Astrocyte of the spinal cord (primary cell): ENCODE measurements at regions not wholly inside any gene's neighbourhood (a gene's known extent, or its start where the extent isn't known, plus 50 kb on each side); places are given as distances from the start of the nearest gene placed in this dataset.

Source experiments
- DNase-seq: peaks from one replicate; pipeline ENCODE4 v3.0.0; 2011; ENCODE audit warnings: low read depth, low spot score
- H3K4me3 ChIP-seq: 2 replicates; pipeline ENCODE4 v1.5.1; 2011; ENCODE audit warnings: low read depth, mild to moderate bottlenecking, low read length, moderate library complexity
- in situ Hi-C: cut with HindIII; loops from 2 replicates; pipeline ENCODE4 v1.10.0; 2017; ENCODE audit warnings: low sequenced_read_pairs
- TF ChIP-seq, protein P1 (sequence below): IDR thresholded peaks from 2 replicates; pipeline ENCODE4 v1.5.1; 2012; ENCODE audit warnings: low read depth, mild to moderate bottlenecking, low read length, inconsistent platforms

DNA sequence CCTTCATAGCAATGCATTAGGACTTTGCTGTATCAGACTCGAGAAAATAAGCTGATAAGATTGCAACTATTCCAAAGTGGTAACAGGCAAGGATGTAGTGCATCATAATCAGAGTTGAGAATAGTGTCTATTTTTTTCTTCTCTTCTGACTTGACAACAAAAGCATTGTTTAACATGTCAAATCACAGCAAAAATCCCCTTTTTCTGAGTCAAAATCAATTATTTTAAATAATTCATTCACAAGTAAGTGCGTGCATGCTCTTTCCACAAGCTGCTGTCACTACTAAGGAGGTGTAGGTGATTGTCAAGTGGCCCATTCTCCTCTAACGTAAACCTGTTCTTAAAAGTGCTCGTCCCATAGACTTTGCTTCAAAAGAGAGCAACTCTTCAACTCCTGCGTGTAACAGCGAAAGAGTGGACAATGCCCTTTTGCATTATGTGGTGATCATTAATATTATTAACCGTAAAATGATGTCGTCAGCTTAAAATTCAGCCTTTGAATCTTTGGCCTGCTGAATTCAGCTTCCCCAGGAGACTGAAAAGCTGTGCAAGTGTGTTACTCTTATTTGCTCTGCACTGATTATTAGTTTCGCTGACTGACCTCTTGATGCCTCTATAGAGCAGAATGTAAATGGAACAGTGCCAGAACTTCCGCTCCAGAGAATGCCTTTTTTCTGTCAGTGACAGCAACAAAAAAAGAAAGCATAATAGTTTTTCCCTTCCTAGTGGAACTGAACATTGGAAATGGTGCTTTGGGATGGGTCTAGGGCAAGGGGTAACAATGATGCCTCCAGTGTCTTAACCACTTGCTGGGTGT is 680.8 kb upstream of the SEMA6A start:
- in situ Hi-C loops = no loop called here
- H3K4me3 ChIP-seq = no peak overlapping the region
- DNase-seq = no peak
- TF ChIP-seq, protein P1, sequence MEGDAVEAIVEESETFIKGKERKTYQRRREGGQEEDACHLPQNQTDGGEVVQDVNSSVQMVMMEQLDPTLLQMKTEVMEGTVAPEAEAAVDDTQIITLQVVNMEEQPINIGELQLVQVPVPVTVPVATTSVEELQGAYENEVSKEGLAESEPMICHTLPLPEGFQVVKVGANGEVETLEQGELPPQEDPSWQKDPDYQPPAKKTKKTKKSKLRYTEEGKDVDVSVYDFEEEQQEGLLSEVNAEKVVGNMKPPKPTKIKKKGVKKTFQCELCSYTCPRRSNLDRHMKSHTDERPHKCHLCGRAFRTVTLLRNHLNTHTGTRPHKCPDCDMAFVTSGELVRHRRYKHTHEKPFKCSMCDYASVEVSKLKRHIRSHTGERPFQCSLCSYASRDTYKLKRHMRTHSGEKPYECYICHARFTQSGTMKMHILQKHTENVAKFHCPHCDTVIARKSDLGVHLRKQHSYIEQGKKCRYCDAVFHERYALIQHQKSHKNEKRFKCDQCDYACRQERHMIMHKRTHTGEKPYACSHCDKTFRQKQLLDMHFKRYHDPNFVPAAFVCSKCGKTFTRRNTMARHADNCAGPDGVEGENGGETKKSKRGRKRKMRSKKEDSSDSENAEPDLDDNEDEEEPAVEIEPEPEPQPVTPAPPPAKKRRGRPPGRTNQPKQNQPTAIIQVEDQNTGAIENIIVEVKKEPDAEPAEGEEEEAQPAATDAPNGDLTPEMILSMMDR = no peak

DNA sequence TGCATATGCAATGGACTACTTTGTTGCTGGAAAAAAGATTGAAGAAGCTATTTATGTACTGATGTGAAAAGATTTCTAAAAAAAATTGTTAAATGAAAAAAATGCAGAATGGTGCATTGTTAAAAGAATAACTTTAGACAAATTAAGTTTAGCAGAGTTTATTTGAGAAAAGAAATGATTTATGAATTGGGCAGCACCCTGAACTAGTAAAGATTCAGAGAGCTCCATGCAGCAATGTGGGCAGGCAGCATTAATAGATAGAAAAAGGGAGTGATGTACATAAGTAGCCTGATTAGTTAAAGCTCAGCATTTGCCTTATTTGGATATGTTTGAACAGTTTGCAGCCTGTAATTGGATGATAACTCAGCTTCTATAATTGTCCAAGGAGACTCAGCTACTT is 677.9 kb upstream of the SEMA6A start:
- in situ Hi-C loops = no loop called here
- no peak for DNase-seq
- H3K4me3 ChIP-seq = no peak overlapping the region
- TF ChIP-seq, protein P1 = no peak

DNA sequence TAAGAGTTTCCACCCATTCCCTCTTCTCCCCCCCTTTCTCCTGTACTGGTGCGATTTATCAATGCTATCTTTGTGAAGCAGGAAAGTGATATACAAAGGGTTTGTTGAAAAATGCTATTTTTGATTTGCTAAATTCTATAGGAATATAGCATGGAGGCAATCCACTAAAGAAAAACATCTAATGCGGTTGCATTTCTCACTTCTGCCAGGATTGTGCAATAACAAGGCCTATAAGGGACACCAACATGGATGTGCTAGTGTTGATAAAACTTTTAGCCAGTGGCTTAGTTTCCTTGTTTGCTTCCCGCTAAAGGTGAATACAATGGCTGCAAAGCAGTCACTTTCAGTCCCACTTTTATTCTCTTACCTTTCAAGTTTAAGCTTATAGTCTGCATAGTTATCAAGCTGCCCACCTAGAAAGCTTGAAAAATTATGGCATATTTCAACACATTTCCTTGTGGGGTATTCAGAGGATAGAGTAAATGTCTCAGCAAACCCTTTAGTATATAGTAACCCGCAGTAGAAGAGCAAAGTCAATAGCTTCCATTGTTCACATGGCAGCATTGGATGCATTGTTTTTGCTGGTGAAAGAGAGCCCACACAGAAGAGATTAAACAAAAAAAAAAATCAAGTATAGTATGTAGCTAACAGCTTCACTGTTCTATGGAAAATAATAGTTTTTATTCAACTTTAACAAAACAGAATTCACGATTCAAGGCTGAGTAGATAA is 674.6 kb upstream of the SEMA6A start:
- in situ Hi-C loops = no loop called here
- TF ChIP-seq, protein P1 = no peak
- no peak overlapping the region for H3K4me3 ChIP-seq
- DNase-seq = no peak

- no peak overlapping the region for H3K4me3 ChIP-seq
- DNase-seq = no peak
- in situ Hi-C loops = no loop called here
- TF ChIP-seq, protein P1 = no peak
Measured at GRCh38 chr5:117246424-117246823, 671.8 kb upstream of the SEMA6A start.

- TF ChIP-seq, protein P1 = no peak
- in situ Hi-C loops = no loop called here
Measured at GRCh38 chr5:117245130-117245529, 670.5 kb upstream of the SEMA6A start.

GRCh38 chr5:117242028-117242427 is 667.4 kb upstream of the SEMA6A start:
- TF ChIP-seq, protein P1 = no peak
- no peak for DNase-seq
- no peak overlapping the region for H3K4me3 ChIP-seq
- in situ Hi-C loops = no loop called here

More at GRCh38 chr5:117245130-117245529, 670.5 kb upstream of the SEMA6A start:
- H3K4me3 ChIP-seq = no peak overlapping the region
- no peak for DNase-seq
